Right atrium auricular region (tissue), 2 donors: ENCODE measurements at regions not wholly inside any gene's neighbourhood (a gene's known extent, or its start where the extent isn't known, plus 50 kb on each side); places are given as distances from the start of the nearest gene placed in this dataset.

Experiments
- DNase-seq: peaks from one replicate; pipeline ENCODE4 v3.0.0-alpha.2; 2019; ENCODE audit warnings: low spot score
- H3K27ac ChIP-seq, 2 donors: fragments of 200-600 bp; sonication (generic); 1 replicate in 1 of 2; 2 replicates in 1 of 2; pipeline ENCODE4 v1.5.1; 2016 to 2019
- H3K27me3 ChIP-seq, 2 donors: fragments of 200-600 bp; sonication (generic); one replicate each; pipeline versions ENCODE4 v1.5.1 to v1.6.0; 2017 to 2019
- H3K36me3 ChIP-seq: fragments of 200-600 bp; sonication (generic); one replicate; pipeline ENCODE4 v1.5.1; 2016
- H3K4me1 ChIP-seq, 2 donors: fragments of 200-600 bp; sonication (generic); one replicate each; pipeline versions ENCODE4 v1.5.1 to v1.6.0; 2017 to 2019
- H3K4me3 ChIP-seq, 2 donors: fragments of 200-600 bp; sonication (generic); 1 replicate in 1 of 2; 2 replicates in 1 of 2; pipeline ENCODE4 v1.5.1; 2017 to 2019; ENCODE audit warnings: mild to moderate bottlenecking in 1 of 2, moderate library complexity in 1 of 2
- H3K9me3 ChIP-seq, 2 donors: fragments of 200-600 bp; sonication (generic); one replicate each; pipeline ENCODE4 v1.5.1; 2019
- CTCF ChIP-seq, 2 donors: fragments of 200-600 bp; sonication (generic); IDR thresholded peaks; one replicate each; pipeline ENCODE4 v1.5.1; 2019; ENCODE audit warnings: antibody characterized with exemption in 2 of 2

- TF ChIP-seq CTCF (IDR thresholded peaks at IDR 0.05) = no peak
- Histone ChIP-seq H3K4me3 (no peak overlapping the region), H3K27me3 (no peaks in the 10 kb centered on the region), H3K27ac (no peak overlapping the region), H3K9me3 (no peaks in the 10 kb centered on the region), H3K4me1 (peaks cover 0 to 9% of the 10 kb centered on the region in 2 donors), H3K36me3 (no peaks in the 10 kb centered on the region)
- no peak for DNase-seq
Measured at GRCh38 chr3:13221491-13222061, 148.3 kb upstream of the IQSEC1 start.

GRCh38 chr3:13220991-13221390 is 147.8 kb upstream of the IQSEC1 start:
- Histone ChIP-seq H3K4me3 (no peak overlapping the region), H3K27me3 (no peaks in the 10 kb centered on the region), H3K27ac (no peak overlapping the region), H3K9me3 (no peaks in the 10 kb centered on the region), H3K36me3 (no peaks in the 10 kb centered on the region), H3K4me1 (peaks cover 0 to 9% of the 10 kb centered on the region in 2 donors)
- no peak for TF ChIP-seq CTCF (IDR thresholded peaks at IDR 0.05)
- no peak for DNase-seq

- no peak overlapping the region for H3K4me3 ChIP-seq
- no peak for DNase-seq
- no peaks in the 10 kb centered on the region for H3K9me3 ChIP-seq
- H3K36me3 ChIP-seq = no peaks in the 10 kb centered on the region
- TF ChIP-seq CTCF (IDR thresholded peaks at IDR 0.05) = no peak
- H3K27me3 ChIP-seq = no peaks in the 10 kb centered on the region
- no peak overlapping the region for H3K27ac ChIP-seq
- H3K4me1 ChIP-seq = peaks cover 0 to 9% of the 10 kb centered on the region in 2 donors
Measured at GRCh38 chr3:13219902-13220296, 146.7 kb upstream of the IQSEC1 start.

- H3K4me3 ChIP-seq = no peak overlapping the region
- no peak for DNase-seq
- TF ChIP-seq CTCF (IDR thresholded peaks at IDR 0.05) = no peak
- H3K4me1 ChIP-seq = peaks cover 0 to 8% of the 10 kb centered on the region in 2 donors
- no peaks in the 10 kb centered on the region for H3K27me3 ChIP-seq
- H3K9me3 ChIP-seq = no peaks in the 10 kb centered on the region
- no peak overlapping the region for H3K27ac ChIP-seq
- H3K36me3 ChIP-seq = no peaks in the 10 kb centered on the region
Measured at GRCh38 chr3:13219077-13219901, 146.1 kb upstream of the IQSEC1 start.

- Histone ChIP-seq H3K9me3 (no peaks in the 10 kb centered on the region), H3K4me3 (no peak overlapping the region), H3K27ac (no peak overlapping the region), H3K36me3 (no peaks in the 10 kb centered on the region), H3K4me1 (peaks cover 0 to 4% of the 10 kb centered on the region in 2 donors), H3K27me3 (no peaks in the 10 kb centered on the region)
- no peak for TF ChIP-seq CTCF (IDR thresholded peaks at IDR 0.05)
- no peak for DNase-seq
Measured at GRCh38 chr3:13218541-13218908, 145.3 kb upstream of the IQSEC1 start.
